GM12878 (cell line): ENCODE measurements at regions not wholly inside any gene's neighbourhood (a gene's known extent, or its start where the extent isn't known, plus 50 kb on each side); places are given as distances from the start of the nearest gene placed in this dataset.

Source experiments
- ATAC-seq: fragments of 200-7000 bp; cut with Tn5 transposase; 3 replicates; pipeline ENCODE4 v1.9.1; 2020; ENCODE audit warnings: mild to moderate bottlenecking, moderate library complexity
- BruUV-seq: library from RNA; stranded (reverse); fragments of 400-500 nt; replicated peaks from 2 replicates; lab custom pipeline; 2021; lab: Mats Ljungman, UMichigan
- CTCF ChIA-PET: fragments of 300-600 bp; sonication (Branson Sonifier 250); formaldehyde crosslinking; extraction: SDS; loops from one replicate; lab custom pipeline; 2021; ENCODE audit warnings: inconsistent platforms; lab: Yijun Ruan, JAX
- POLR2A ChIA-PET: fragments of 350-600 bp; formaldehyde crosslinking; extraction: SDS; loops from one replicate; lab custom pipeline; 2021; ENCODE audit warnings: inconsistent platforms; lab: Charles Lee
- RAD21 ChIA-PET: fragments of 300-600 bp; sonication (Branson Sonifier 250); formaldehyde crosslinking; loops from one replicate; lab custom pipeline; 2023; ENCODE audit warnings: antibody characterized with exemption; ENCODE audit not compliant: unreplicated experiment; lab: Charles Lee
- SMC1A ChIA-PET: fragments of 300-600 bp; sonication (Branson Sonifier 250); formaldehyde crosslinking; loops from one replicate; lab custom pipeline; 2023; ENCODE audit not compliant: unreplicated experiment, uncharacterized antibody; lab: Charles Lee
- DNase-seq: peaks from one replicate; pipeline ENCODE4 v3.0.0-alpha.2; 2011; ENCODE audit warnings: low read depth, low spot score
- FAIRE-seq: peaks from 3 replicates; lab custom pipeline; 2011; peaks lifted over from hg19 to GRCh38; lab: Jason Lieb, UNC
- H2AFZ ChIP-seq: 2 replicates; pipeline ENCODE4 v1.6.0; 2011; ENCODE audit warnings: low read depth, low read length, control low read depth; ENCODE audit not compliant: control insufficient read depth
- H3K27ac ChIP-seq: 2 replicates; pipeline ENCODE4 v1.5.1; 2011; ENCODE audit warnings: control low read depth; ENCODE audit not compliant: control insufficient read depth, insufficient read depth
- H3K27me3 ChIP-seq, 2 experiments: replicated peaks in 1 of 2; 2 replicates each; pipeline versions ENCODE4 v1.6.0 to v1.6.1; 2011; ENCODE audit warnings: low read length in 1 of 2; ENCODE audit not compliant: control insufficient read depth in 2 of 2, insufficient read depth in 2 of 2
- H3K36me3 ChIP-seq, 2 experiments: 2 replicates each; pipeline ENCODE4 v1.5.1; 2011; ENCODE audit warnings: low read length in 1 of 2; ENCODE audit not compliant: control insufficient read depth in 2 of 2, insufficient read depth in 2 of 2
- H3K4me1 ChIP-seq: 2 replicates; pipeline ENCODE4 v1.6.1; 2011; ENCODE audit warnings: mild to moderate bottlenecking, low read length, moderate library complexity, mixed read lengths; ENCODE audit not compliant: control insufficient read depth, insufficient read depth
- H3K4me2 ChIP-seq: 2 replicates; pipeline ENCODE4 v1.6.0; 2011; ENCODE audit warnings: control low read depth; ENCODE audit not compliant: control insufficient read depth, insufficient read depth
- H3K4me3 ChIP-seq: fragments of 200-600 bp; sonication (generic); 2 replicates; pipeline ENCODE4 v1.5.1; 2016
- H3K79me2 ChIP-seq: 2 replicates; pipeline ENCODE4 v1.6.0; 2011; ENCODE audit warnings: low read length; ENCODE audit not compliant: control insufficient read depth, insufficient read depth
- H3K9ac ChIP-seq: 2 replicates; pipeline ENCODE4 v1.8.0; 2011; ENCODE audit warnings: low read length, control low read depth, mixed read lengths; ENCODE audit not compliant: control insufficient read depth, insufficient read depth
- H3K9me3 ChIP-seq: replicated peaks from 3 replicates; pipeline ENCODE4 v1.5.1; 2011; ENCODE audit warnings: mild to moderate bottlenecking, low read length; ENCODE audit not compliant: control insufficient read depth, insufficient read depth
- H4K20me1 ChIP-seq: 2 replicates; pipeline ENCODE4 v1.6.0; 2011; ENCODE audit not compliant: control insufficient read depth, insufficient read depth
- CBX3 ChIP-seq: fragments of 200-600 bp; sonication (generic); IDR thresholded peaks from 2 replicates; pipeline ENCODE4 v1.6.1; 2016; ENCODE audit warnings: low read depth, borderline replicate concordance
- RFX5 ChIP-seq: IDR thresholded peaks from 2 replicates; pipeline ENCODE4 v1.6.1; 2011; ENCODE audit warnings: low read depth, low read length, improper control_type of control experiment
- ZNF384 ChIP-seq: IDR thresholded peaks from 2 replicates; pipeline ENCODE4 v1.6.1; 2012; ENCODE audit warnings: low read depth, mild to moderate bottlenecking, low read length, improper control_type of control experiment, borderline replicate concordance
- WGBS: methylation state at CpG from one replicate; pipeline ENCODE4 v1.1.6; 2016; ENCODE audit warnings: low lambda C conversion rate; ENCODE audit not compliant: insufficient replicate concordance, insufficient coverage; ENCODE audit errors: missing lambda C conversion rate; 5-methylcytosine and 5-hydroxymethylcytosine counted together
- in situ Hi-C: fragments of 300-500 bp; cut with MboI; formaldehyde crosslinking; loops from 9 replicates; pipeline ENCODE4 v1.14.3; 2018; ENCODE audit warnings: mixed read lengths
- intact Hi-C: fragments of 100-400 bp; cut with micrococcal nuclease; formaldehyde crosslinking; loops from one replicate; pipeline ENCODE4 v1.14.2; 2022; ENCODE audit not compliant: unreplicated experiment
- TF ChIP-seq, protein P1 (sequence below): fragments of 450-650 bp; IDR thresholded peaks from 2 replicates; pipeline ENCODE4 v1.6.1; 2014; ENCODE audit warnings: mild to moderate bottlenecking
- TF ChIP-seq, protein P2 (sequence below): IDR thresholded peaks from 2 replicates; pipeline ENCODE4 v1.6.1; 2012; ENCODE audit warnings: low read depth, low read length, improper control_type of control experiment

DNA sequence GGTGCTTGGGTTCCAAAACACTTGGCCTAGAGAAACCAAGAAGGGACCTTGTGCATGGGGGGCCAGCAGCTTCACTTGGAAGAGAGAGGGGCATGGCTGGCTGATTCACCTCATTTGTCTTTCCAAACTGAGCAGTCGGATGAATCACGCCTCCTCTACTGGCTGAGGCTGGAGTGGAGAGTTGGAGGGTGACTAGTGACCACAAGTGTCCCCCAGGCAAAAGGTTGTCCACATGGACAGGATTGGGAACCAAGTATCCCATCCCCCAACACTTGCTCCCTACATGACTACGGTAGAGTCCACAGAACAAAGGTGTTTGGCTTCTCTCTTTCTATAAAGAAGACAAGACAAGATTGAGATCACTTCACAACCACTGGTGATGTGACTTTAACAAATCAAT, 875.6 kb downstream of the QKI start (continued):
- TF ChIP-seq, protein P1, sequence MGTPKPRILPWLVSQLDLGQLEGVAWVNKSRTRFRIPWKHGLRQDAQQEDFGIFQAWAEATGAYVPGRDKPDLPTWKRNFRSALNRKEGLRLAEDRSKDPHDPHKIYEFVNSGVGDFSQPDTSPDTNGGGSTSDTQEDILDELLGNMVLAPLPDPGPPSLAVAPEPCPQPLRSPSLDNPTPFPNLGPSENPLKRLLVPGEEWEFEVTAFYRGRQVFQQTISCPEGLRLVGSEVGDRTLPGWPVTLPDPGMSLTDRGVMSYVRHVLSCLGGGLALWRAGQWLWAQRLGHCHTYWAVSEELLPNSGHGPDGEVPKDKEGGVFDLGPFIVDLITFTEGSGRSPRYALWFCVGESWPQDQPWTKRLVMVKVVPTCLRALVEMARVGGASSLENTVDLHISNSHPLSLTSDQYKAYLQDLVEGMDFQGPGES = no peak
- no peak for TF ChIP-seq RFX5

DNA sequence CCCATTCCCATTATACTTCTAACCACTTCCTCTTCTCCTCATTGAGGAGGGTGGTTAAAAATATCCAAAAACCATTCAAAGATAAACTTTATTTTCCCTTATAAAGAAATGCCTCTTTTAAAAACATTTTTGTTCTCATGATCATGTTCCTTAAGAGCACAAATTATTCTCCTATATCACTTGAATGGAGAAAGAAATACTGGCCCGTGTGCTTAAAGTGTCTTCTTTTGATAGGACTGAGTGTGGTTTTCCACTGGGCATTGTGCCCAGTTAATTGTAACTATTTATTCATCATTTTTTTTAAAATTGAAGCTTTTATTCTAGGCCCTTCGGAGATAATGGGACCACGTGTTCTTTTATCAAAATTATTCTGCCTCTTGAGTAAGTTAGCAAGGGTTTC, 871.5 kb downstream of the QKI start:
- POLR2A ChIA-PET = no interaction called here
- Histone ChIP-seq H4K20me1 (no peaks in the 10 kb centered on the region), H3K9ac (no peak overlapping the region), H3K36me3 (no peaks in the 10 kb centered on the region), H3K9me3 (no peaks in the 10 kb centered on the region; the same call in 2 of the 3 replicates), H3K27ac (no peak overlapping the region), H3K79me2 (no peaks in the 10 kb centered on the region), H3K4me3 (no peak overlapping the region), H3K27me3 (no peaks in the 10 kb centered on the region), H3K4me2 (no peak overlapping the region), H3K4me1 (no peaks in the 10 kb centered on the region), H2AFZ (no peak overlapping the region)
- TF ChIP-seq, protein P2, sequence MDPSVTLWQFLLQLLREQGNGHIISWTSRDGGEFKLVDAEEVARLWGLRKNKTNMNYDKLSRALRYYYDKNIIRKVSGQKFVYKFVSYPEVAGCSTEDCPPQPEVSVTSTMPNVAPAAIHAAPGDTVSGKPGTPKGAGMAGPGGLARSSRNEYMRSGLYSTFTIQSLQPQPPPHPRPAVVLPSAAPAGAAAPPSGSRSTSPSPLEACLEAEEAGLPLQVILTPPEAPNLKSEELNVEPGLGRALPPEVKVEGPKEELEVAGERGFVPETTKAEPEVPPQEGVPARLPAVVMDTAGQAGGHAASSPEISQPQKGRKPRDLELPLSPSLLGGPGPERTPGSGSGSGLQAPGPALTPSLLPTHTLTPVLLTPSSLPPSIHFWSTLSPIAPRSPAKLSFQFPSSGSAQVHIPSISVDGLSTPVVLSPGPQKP = no peak
- no peak for TF ChIP-seq CBX3
- no peak for TF ChIP-seq ZNF384
- CTCF ChIA-PET = interaction anchor here (0.7 kb wide), 1 partner anchor 40 kb away, joined by 4 read pairs; no protein-coding TSS in a partner anchor
- in situ Hi-C loops (no loop called here), intact Hi-C loops (no loop called here)
- FAIRE-seq = no peak
- ATAC-seq = no peak
- no peak for DNase-seq
- SMC1A ChIA-PET = interaction anchor here (0.8 kb wide), 1 partner anchor 10 kb away, joined by 3 read pairs; no protein-coding TSS in a partner anchor
- RAD21 ChIA-PET = no interaction called here
- WGBS = 6% methylated on average over 3 of the region's 3 CpGs
- no TSS peak for BruUV-seq
